GM12878 (cell line): ENCODE measurements at regions not wholly inside any gene's neighbourhood (a gene's known extent, or its start where the extent isn't known, plus 50 kb on each side); places are given as distances from the start of the nearest gene placed in this dataset.

Source experiments
- BMI1 ChIP-seq: fragments of 450-650 bp; IDR thresholded peaks from 2 replicates; pipeline ENCODE4 v1.6.1; 2016; ENCODE audit warnings: mild to moderate bottlenecking, moderate library complexity, borderline replicate concordance
- CREB1 ChIP-seq: IDR thresholded peaks from 2 replicates; pipeline ENCODE4 v1.6.1; 2012; ENCODE audit warnings: low read depth, mild to moderate bottlenecking, inconsistent platforms
- EGR1 ChIP-seq, 2 experiments: IDR thresholded peaks; 1 replicate in 1 of 2; 2 replicates in 1 of 2; pipeline ENCODE4 v1.6.1; 2011 to 2012; ENCODE audit warnings: low read depth in 2 of 2, low read length in 2 of 2, borderline replicate concordance in 1 of 2, mild to moderate bottlenecking in 1 of 2, moderate library complexity in 1 of 2
- FOXK2 ChIP-seq: fragments of 450-650 bp; IDR thresholded peaks from 2 replicates; pipeline ENCODE4 v1.6.1; 2017; ENCODE audit warnings: mild to moderate bottlenecking, moderate library complexity
- JUNB ChIP-seq: IDR thresholded peaks from 2 replicates; pipeline ENCODE4 v1.6.1; 2016; ENCODE audit warnings: antibody characterized with exemption, mild to moderate bottlenecking
- KLF5 ChIP-seq: fragments of 450-650 bp; IDR thresholded peaks from 2 replicates; pipeline ENCODE4 v1.6.1; 2014; ENCODE audit warnings: mild to moderate bottlenecking; ENCODE audit not compliant: partially characterized antibody
- MTA3 ChIP-seq: IDR thresholded peaks from 2 replicates; pipeline ENCODE4 v1.6.1; 2012; ENCODE audit warnings: low read length, inconsistent platforms, borderline replicate concordance
- NFIC ChIP-seq: IDR thresholded peaks from 2 replicates; pipeline ENCODE4 v1.6.1; 2012; ENCODE audit warnings: low read depth, mild to moderate bottlenecking, inconsistent platforms, low read length, moderate library complexity
- PML ChIP-seq: IDR thresholded peaks from 2 replicates; pipeline ENCODE4 v1.6.1; 2012; ENCODE audit warnings: low read length, inconsistent platforms
- POLR2A ChIP-seq: IDR thresholded peaks from 2 replicates; pipeline ENCODE4 v1.6.1; 2011; ENCODE audit warnings: low read depth, mild to moderate bottlenecking, low read length
- POLR2AphosphoS2 ChIP-seq: IDR thresholded peaks from 2 replicates; pipeline ENCODE4 v1.6.1; 2011; ENCODE audit warnings: low read depth, mild to moderate bottlenecking, low read length, improper control_type of control experiment, moderate library complexity
- RUNX3 ChIP-seq: IDR thresholded peaks from 2 replicates; pipeline ENCODE4 v1.6.1; 2012; ENCODE audit warnings: low read length, inconsistent platforms
- SMAD1 ChIP-seq: fragments of 450-650 bp; IDR thresholded peaks from 2 replicates; pipeline ENCODE4 v1.6.1; 2018; ENCODE audit warnings: mild to moderate bottlenecking, low read depth; ENCODE audit not compliant: partially characterized antibody
- SMAD5 ChIP-seq: IDR thresholded peaks from 2 replicates; pipeline ENCODE4 v1.6.1; 2016; ENCODE audit warnings: antibody characterized with exemption, low read depth
- TARDBP ChIP-seq: IDR thresholded peaks from 2 replicates; pipeline ENCODE4 v1.6.1; 2016; ENCODE audit warnings: borderline replicate concordance
- TCF12 ChIP-seq: IDR thresholded peaks from 2 replicates; pipeline ENCODE4 v1.6.1; 2011; ENCODE audit warnings: low read depth, mild to moderate bottlenecking, low read length
- TCF3 ChIP-seq: IDR thresholded peaks from 2 replicates; pipeline ENCODE4 v1.6.1; 2012; ENCODE audit warnings: low read depth, mild to moderate bottlenecking, low read length, borderline replicate concordance; ENCODE audit not compliant: insufficient read depth
- ZBED1 ChIP-seq: IDR thresholded peaks from 2 replicates; pipeline ENCODE4 v1.6.1; 2016; ENCODE audit warnings: borderline replicate concordance
- TF ChIP-seq, protein P1 (sequence below): fragments of 450-650 bp; IDR thresholded peaks from 2 replicates; pipeline ENCODE4 v1.6.1; 2017; ENCODE audit warnings: mild to moderate bottlenecking, low read depth, inconsistent platforms; ENCODE audit not compliant: poor library complexity, severe bottlenecking
- TF ChIP-seq, protein P2 (sequence below): IDR thresholded peaks from 2 replicates; pipeline ENCODE4 v1.6.1; 2011; ENCODE audit warnings: mild to moderate bottlenecking, low read depth, low read length, moderate library complexity; ENCODE audit not compliant: insufficient replicate concordance
- TF ChIP-seq, protein P3 (sequence below): fragments of 450-650 bp; IDR thresholded peaks from 2 replicates; pipeline ENCODE4 v1.6.1; 2017; ENCODE audit warnings: mild to moderate bottlenecking, moderate library complexity
- TF ChIP-seq, protein P4 (sequence below): fragments of 450-650 bp; IDR thresholded peaks from 2 replicates; pipeline ENCODE4 v1.6.1; 2016; ENCODE audit warnings: mild to moderate bottlenecking

DNA sequence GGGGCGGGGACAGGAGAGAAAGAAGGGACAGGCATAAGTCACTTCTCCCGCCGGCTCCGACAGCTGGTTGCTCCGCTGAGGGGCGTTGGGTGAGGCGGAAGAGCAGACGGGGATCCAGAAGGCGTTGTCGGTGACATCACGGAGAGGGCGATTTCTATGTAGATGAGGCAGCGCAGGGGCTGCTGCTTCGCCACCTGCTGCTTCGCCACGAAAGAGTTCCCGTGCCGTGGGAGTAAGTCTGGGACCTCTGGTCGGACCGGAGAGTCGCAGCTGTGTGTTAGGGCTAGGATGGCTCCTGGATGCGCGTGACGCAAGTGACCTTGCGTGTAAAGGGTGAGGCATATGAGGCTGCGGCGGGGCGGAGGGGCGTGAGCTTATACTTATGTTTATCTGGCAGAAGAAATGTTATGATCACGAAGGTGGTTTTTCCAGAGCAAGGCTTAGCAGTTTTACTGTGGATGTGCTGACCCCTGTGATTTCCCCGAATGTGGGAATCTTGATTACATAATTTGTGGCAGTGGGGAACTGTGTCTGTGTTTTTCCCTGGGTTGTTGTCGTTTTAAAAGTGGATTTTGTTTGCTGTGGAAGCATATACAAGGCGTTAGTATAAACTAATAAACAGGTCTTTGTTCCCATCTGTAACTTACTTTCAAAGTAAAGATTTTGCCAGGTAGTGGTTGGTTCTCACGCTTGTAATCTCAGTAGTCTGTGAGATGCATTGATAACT lies 52.8 kb downstream of the PPIAL4A start (continued):
- TF ChIP-seq, protein P1, sequence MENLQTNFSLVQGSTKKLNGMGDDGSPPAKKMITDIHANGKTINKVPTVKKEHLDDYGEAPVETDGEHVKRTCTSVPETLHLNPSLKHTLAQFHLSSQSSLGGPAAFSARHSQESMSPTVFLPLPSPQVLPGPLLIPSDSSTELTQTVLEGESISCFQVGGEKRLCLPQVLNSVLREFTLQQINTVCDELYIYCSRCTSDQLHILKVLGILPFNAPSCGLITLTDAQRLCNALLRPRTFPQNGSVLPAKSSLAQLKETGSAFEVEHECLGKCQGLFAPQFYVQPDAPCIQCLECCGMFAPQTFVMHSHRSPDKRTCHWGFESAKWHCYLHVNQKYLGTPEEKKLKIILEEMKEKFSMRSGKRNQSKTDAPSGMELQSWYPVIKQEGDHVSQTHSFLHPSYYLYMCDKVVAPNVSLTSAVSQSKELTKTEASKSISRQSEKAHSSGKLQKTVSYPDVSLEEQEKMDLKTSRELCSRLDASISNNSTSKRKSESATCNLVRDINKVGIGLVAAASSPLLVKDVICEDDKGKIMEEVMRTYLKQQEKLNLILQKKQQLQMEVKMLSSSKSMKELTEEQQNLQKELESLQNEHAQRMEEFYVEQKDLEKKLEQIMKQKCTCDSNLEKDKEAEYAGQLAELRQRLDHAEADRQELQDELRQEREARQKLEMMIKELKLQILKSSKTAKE, result peak; percentile 18
- TF ChIP-seq RUNX3 (peak; percentile 75), NFIC (peak; percentile 62), CREB1 (peak; percentile 61; the same call in 1 of the 2 replicates), POLR2A (peak; percentile 86), FOXK2 (0 out of 2 replicates have a peak, but pooled peaks have one; percentile 38), POLR2AphosphoS2 (peak; percentile 93), JUNB (peak; percentile 43), PML (peak; percentile 99), KLF5 (peak; percentile 66), SMAD1 (peak; percentile 94), SMAD5 (peak; percentile 100), TCF3 (peak; percentile 89; the same call in 1 of the 2 replicates), BMI1 (peak; percentile 60; the same call in 1 of the 2 replicates), MTA3 (peak; percentile 97; the same call in 1 of the 2 replicates), TARDBP (peak; percentile 90), TCF12 (peak; percentile 59; the same call in 1 of the 2 replicates), ZBED1 (peak; percentile 100), EGR1 (IDR thresholded peaks at IDR 0.05; ENCODE audit: borderline replicate concordance in 1 of 2, low read depth in 2 of 2, low read length in 2 of 2) (peak in 1 of 2 experiments; percentile 71; a peak in 1 of 3 replicates)
- TF ChIP-seq, protein P2, sequence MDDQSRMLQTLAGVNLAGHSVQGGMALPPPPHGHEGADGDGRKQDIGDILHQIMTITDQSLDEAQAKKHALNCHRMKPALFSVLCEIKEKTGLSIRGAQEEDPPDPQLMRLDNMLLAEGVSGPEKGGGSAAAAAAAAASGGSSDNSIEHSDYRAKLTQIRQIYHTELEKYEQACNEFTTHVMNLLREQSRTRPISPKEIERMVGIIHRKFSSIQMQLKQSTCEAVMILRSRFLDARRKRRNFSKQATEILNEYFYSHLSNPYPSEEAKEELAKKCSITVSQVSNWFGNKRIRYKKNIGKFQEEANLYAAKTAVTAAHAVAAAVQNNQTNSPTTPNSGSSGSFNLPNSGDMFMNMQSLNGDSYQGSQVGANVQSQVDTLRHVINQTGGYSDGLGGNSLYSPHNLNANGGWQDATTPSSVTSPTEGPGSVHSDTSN, result peak; percentile 71
- TF ChIP-seq, protein P3, sequence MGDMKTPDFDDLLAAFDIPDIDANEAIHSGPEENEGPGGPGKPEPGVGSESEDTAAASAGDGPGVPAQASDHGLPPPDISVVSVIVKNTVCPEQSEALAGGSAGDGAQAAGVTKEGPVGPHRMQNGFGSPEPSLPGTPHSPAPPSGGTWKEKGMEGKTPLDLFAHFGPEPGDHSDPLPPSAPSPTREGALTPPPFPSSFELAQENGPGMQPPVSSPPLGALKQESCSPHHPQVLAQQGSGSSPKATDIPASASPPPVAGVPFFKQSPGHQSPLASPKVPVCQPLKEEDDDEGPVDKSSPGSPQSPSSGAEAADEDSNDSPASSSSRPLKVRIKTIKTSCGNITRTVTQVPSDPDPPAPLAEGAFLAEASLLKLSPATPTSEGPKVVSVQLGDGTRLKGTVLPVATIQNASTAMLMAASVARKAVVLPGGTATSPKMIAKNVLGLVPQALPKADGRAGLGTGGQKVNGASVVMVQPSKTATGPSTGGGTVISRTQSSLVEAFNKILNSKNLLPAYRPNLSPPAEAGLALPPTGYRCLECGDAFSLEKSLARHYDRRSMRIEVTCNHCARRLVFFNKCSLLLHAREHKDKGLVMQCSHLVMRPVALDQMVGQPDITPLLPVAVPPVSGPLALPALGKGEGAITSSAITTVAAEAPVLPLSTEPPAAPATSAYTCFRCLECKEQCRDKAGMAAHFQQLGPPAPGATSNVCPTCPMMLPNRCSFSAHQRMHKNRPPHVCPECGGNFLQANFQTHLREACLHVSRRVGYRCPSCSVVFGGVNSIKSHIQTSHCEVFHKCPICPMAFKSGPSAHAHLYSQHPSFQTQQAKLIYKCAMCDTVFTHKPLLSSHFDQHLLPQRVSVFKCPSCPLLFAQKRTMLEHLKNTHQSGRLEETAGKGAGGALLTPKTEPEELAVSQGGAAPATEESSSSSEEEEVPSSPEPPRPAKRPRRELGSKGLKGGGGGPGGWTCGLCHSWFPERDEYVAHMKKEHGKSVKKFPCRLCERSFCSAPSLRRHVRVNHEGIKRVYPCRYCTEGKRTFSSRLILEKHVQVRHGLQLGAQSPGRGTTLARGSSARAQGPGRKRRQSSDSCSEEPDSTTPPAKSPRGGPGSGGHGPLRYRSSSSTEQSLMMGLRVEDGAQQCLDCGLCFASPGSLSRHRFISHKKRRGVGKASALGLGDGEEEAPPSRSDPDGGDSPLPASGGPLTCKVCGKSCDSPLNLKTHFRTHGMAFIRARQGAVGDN, result peak; percentile 82
- TF ChIP-seq, protein P4, sequence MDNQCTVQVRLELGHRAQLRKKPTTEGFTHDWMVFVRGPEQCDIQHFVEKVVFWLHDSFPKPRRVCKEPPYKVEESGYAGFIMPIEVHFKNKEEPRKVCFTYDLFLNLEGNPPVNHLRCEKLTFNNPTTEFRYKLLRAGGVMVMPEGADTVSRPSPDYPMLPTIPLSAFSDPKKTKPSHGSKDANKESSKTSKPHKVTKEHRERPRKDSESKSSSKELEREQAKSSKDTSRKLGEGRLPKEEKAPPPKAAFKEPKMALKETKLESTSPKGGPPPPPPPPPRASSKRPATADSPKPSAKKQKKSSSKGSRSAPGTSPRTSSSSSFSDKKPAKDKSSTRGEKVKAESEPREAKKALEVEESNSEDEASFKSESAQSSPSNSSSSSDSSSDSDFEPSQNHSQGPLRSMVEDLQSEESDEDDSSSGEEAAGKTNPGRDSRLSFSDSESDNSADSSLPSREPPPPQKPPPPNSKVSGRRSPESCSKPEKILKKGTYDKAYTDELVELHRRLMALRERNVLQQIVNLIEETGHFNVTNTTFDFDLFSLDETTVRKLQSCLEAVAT, result 0 out of 2 replicates have a peak, but pooled peaks have one; percentile 37
